Brain microvascular endothelial cell (primary cell): ENCODE measurements at regions not wholly inside any gene's neighbourhood (a gene's known extent, or its start where the extent isn't known, plus 50 kb on each side); places are given as distances from the start of the nearest gene placed in this dataset.

Source experiments
- DNase-seq: peaks from one replicate; pipeline ENCODE4 v3.0.0-alpha.2; 2020
- H3K27ac ChIP-seq: fragments of 250-450 bp; sonication (Bioruptor Pico); 2 replicates; pipeline ENCODE4 v1.5.1; 2020; ENCODE audit warnings: mild to moderate bottlenecking, moderate library complexity
- H3K27me3 ChIP-seq: fragments of 250-450 bp; sonication (Bioruptor Pico); replicated peaks from 2 replicates; pipeline ENCODE4 v1.5.1; 2020; ENCODE audit warnings: mild to moderate bottlenecking
- H3K36me3 ChIP-seq: fragments of 250-450 bp; sonication (Bioruptor Pico); replicated peaks from 2 replicates; pipeline ENCODE4 v1.5.1; 2020; ENCODE audit warnings: mild to moderate bottlenecking
- H3K4me3 ChIP-seq: 2 replicates; pipeline ENCODE4 v1.5.1; 2011; ENCODE audit warnings: low read depth, mild to moderate bottlenecking, control low read depth, low read length, moderate library complexity
- in situ Hi-C: cut with HindIII; loops from 2 replicates; pipeline ENCODE4 v1.10.0; 2017; ENCODE audit warnings: low sequenced_read_pairs, low pct_ligation_motif_present
- TF ChIP-seq, protein P1 (sequence below): IDR thresholded peaks from 2 replicates; pipeline ENCODE4 v1.5.1; 2011; ENCODE audit warnings: low read depth, mild to moderate bottlenecking, moderate library complexity, low read length, control low read depth, inconsistent platforms; ENCODE audit errors: missing control alignments

- H3K27ac ChIP-seq: no peak overlapping the region
- TF ChIP-seq, protein P1, sequence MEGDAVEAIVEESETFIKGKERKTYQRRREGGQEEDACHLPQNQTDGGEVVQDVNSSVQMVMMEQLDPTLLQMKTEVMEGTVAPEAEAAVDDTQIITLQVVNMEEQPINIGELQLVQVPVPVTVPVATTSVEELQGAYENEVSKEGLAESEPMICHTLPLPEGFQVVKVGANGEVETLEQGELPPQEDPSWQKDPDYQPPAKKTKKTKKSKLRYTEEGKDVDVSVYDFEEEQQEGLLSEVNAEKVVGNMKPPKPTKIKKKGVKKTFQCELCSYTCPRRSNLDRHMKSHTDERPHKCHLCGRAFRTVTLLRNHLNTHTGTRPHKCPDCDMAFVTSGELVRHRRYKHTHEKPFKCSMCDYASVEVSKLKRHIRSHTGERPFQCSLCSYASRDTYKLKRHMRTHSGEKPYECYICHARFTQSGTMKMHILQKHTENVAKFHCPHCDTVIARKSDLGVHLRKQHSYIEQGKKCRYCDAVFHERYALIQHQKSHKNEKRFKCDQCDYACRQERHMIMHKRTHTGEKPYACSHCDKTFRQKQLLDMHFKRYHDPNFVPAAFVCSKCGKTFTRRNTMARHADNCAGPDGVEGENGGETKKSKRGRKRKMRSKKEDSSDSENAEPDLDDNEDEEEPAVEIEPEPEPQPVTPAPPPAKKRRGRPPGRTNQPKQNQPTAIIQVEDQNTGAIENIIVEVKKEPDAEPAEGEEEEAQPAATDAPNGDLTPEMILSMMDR: no peak
- H3K27me3 ChIP-seq: no peaks in the 10 kb centered on the region
- H3K4me3 ChIP-seq: no peak overlapping the region
- in situ Hi-C loops: no loop called here
- DNase-seq: no peak
- H3K36me3 ChIP-seq: no peaks in the 10 kb centered on the region
Observed at GRCh38 chr2:139917690-139918384, 1137.6 kb upstream of the NXPH2 start.

GRCh38 chr2:139916822-139917221, 1136.6 kb upstream of the NXPH2 start:
- TF ChIP-seq, protein P1: no peak
- Histone ChIP-seq H3K4me3 (no peak overlapping the region), H3K27ac (no peak overlapping the region), H3K27me3 (no peaks in the 10 kb centered on the region), H3K36me3 (no peaks in the 10 kb centered on the region)
- DNase-seq: no peak
- in situ Hi-C loops: no loop called here

DNA sequence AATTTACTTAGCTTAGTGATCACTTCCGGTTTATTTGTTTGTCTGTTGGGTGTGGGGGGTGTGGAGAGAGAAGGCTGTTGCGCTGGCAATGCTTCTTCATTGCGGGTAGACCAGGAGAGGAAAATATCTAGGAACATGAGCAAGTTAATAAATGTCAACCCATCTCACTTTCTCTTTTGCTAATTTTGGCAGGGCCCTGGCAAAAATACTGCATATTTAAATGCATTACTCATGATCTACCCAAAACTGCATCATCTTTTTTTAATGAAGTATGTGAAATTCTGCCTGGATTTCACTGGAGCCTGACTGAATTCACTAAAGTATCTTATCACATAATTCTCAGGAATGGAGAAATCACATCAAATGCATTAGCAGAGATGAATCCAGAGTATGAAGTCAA, 1131.0 kb upstream of the NXPH2 start:
- no peak for DNase-seq
- in situ Hi-C loops: no loop called here
- H3K27me3 ChIP-seq: no peaks in the 10 kb centered on the region

DNA sequence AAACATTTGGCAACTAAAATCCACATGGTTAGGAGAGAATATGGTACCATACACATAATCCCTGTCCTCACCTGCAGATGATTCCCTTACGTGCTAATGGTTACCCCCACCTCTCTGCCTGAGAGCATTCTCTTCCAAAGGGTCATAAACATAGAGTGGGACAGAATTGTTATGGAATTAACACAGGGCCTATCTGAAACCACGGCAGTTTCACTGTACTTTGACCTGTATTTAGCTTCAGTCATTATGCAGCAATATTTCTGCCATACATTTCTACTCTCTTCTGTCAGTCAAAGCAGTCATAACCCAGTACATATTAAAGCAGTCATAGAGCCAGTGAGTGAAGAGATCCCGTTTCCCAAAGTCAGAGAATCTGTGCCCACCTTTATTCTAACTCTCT, 1128.9 kb upstream of the NXPH2 start:
- no peak overlapping the region for H3K27ac ChIP-seq
- in situ Hi-C loops: no loop called here
- TF ChIP-seq, protein P1: no peak
- no peak for DNase-seq
- no peaks in the 10 kb centered on the region for H3K36me3 ChIP-seq
- no peak overlapping the region for H3K4me3 ChIP-seq
- H3K27me3 ChIP-seq: no peaks in the 10 kb centered on the region

More for the DNA sequence above, 1131.0 kb upstream of the NXPH2 start:
- Histone ChIP-seq H3K36me3 (no peaks in the 10 kb centered on the region), H3K4me3 (no peak overlapping the region), H3K27ac (no peak overlapping the region)
- TF ChIP-seq, protein P1: no peak

DNA sequence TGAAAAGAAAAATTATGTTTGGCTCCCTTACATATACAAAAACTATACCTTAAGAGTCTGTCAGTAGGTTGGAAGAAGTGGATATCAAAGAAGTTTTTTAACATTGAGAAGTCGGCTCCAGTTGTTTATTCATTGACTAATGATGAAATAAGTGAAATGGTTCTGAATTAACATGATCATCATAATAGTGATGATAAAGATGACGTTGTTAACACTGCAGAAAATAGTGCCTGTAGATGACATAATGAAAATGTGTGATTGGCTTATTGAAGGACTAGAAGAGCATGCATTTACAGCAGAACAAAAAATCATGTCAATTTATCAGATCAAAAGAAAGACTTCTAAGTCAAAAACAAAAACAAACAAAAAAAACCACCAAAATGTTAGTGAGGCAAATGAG, 1125.4 kb upstream of the NXPH2 start:
- Histone ChIP-seq H3K4me3 (no peak overlapping the region), H3K27ac (no peak overlapping the region), H3K27me3 (no peaks in the 10 kb centered on the region), H3K36me3 (no peaks in the 10 kb centered on the region)
- TF ChIP-seq, protein P1: no peak
- in situ Hi-C loops: no loop called here
- DNase-seq: no peak

GRCh38 chr2:139891636-139892035, 1111.4 kb upstream of the NXPH2 start:
- Histone ChIP-seq H3K27ac (no peak overlapping the region), H3K4me3 (no peak overlapping the region), H3K27me3 (no peaks in the 10 kb centered on the region), H3K36me3 (no peaks in the 10 kb centered on the region)
- TF ChIP-seq, protein P1: no peak
- in situ Hi-C loops: no loop called here
- no peak for DNase-seq
